ENCODE measurements at regions not wholly inside any gene's neighbourhood (a gene's known extent, or its start where the extent isn't known, plus 50 kb on each side); places are given as distances from the start of the nearest gene placed in this dataset.
"Not testable (repeated sequence)": the region's sequence is repeated elsewhere in the genome, so short reads cannot be mapped to it uniquely, and the experiment has no call there.

DNA sequence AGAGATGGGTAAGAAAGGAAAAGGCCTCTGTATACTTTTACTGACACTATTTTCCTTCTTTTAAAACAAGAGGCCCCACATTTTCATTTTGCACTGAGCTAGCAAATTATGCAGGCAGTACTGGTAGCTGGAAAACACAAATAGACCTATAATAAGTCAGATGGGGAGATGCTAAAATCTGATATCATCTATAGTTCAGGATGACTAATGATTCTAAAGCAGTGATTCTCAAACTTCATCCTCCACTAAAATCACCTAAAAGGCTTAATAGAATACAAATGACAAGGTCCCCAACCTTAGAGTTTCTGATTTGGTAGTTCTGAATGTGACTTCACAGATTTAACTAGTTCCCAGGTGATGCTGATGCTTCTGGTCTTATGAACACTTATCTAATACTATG lies 247.3 kb upstream of the DIPK2B start:
- Mint-ChIP-seq H3K27me3 (peaks cover 2% of the 10 kb centered on the region), H3K4me3 (no peak overlapping the region), H3K27ac (no peak overlapping the region), H3K4me1 (peaks cover 5% of the 10 kb centered on the region), H3K36me3 (ENCODE audit: low read depth) (no peaks in the 10 kb centered on the region), H3K9me3 (no peaks in the 10 kb centered on the region)
- POLR2A ChIA-PET, result no interaction called here
- CTCF ChIA-PET, result no interaction called here
- no peak for DNase-seq

DNA sequence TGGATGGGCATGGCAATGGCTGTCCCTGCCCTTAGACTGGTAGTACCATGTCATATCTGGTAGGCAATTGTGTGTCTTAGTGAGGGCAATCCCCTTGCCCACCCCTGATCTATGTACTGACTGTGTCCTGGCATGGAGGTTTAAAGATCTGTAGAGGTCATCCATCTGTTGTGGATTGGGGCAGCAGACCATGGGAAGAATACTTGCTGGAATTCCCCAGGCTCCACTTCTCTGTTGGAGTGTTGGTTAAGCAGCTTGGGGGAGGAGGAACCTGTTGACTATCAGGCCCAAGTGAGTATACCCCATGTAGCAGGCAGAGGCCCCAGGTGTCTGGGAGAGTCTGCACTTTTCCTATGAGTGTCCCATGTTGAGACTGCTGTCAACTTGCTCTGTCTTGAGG lies 246.7 kb upstream of the DIPK2B start:
- no peak overlapping the region for H3K27ac Mint-ChIP-seq
- H3K4me1 Mint-ChIP-seq, result peaks cover 5% of the 10 kb centered on the region
- no peak for DNase-seq
- H3K9me3 Mint-ChIP-seq, result no peaks in the 10 kb centered on the region
- no peak overlapping the region for H3K4me3 Mint-ChIP-seq
- no peaks in the 10 kb centered on the region for H3K36me3 Mint-ChIP-seq (ENCODE audit: low read depth)
- POLR2A ChIA-PET, result no interaction called here
- H3K27me3 Mint-ChIP-seq, result peaks cover 2% of the 10 kb centered on the region
- CTCF ChIA-PET, result no interaction called here

DNA sequence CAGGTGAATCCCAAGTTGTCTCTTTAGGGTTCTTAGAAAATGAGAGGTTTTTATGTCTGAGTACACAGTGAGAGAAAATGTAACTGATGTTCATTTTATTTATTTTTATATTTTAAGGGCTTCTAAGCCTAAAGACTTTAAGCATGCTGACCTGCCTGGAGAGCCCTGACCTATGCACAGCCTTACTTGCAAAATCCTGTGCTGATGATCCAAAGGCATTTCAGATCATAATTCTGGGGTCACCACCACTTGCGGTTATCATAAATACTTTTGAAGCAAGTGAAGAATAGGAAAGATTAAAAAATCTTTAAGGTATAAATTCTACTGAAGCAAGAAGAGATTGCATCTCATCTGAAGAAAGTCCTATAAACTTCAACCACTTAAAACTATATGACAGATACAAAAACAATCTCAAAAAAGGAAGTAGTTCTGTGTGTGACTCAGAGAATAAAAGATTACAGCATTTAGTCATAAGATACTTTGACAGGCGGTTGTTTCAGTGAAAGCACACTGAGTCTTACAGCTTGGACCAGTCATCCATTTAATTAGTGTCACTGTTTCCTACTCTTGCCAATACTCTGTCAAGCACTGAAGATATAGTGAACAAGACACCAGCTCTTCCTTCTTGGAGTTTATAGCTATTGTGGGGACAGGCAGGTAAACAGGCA lies 245.2 kb upstream of the DIPK2B start:
- no peak overlapping the region for H3K4me3 Mint-ChIP-seq
- no peaks in the 10 kb centered on the region for H3K27me3 Mint-ChIP-seq
- H3K36me3 Mint-ChIP-seq (ENCODE audit: low read depth), result no peaks in the 10 kb centered on the region
- H3K27ac Mint-ChIP-seq, result no peak overlapping the region
- no peak for DNase-seq
- CTCF ChIA-PET, result interaction anchor here (0.6 kb wide), 1 partner anchor 1053 kb away, joined by 3 read pairs; no protein-coding TSS in a partner anchor
- POLR2A ChIA-PET, result no interaction called here
- peaks cover 5% of the 10 kb centered on the region for H3K4me1 Mint-ChIP-seq
- no peaks in the 10 kb centered on the region for H3K9me3 Mint-ChIP-seq

DNA sequence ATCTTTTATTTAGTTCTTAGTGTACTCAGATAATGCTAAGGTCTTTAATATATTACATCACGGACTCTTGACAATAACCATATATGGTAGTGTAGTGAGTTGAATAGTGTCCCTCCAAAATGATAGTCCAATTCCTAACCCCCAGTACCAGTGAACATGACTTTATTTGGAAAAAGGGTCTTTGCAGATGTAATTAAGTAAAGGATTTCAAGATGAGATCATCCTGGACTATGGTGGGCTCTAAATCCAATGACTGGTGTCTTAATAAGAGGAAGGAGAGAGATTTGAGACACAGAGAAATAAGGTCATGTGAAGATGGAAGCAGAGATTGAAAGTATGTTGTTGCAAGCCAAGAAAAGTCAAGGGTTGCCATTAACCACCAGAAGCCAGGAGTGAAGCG lies 236.5 kb upstream of the DIPK2B start:
- H3K27ac Mint-ChIP-seq, result no peak overlapping the region
- no peaks in the 10 kb centered on the region for H3K9me3 Mint-ChIP-seq
- DNase-seq, result no peak
- no peaks in the 10 kb centered on the region for H3K36me3 Mint-ChIP-seq (ENCODE audit: low read depth)
- H3K4me1 Mint-ChIP-seq, result no peaks in the 10 kb centered on the region
- H3K27me3 Mint-ChIP-seq, result no peaks in the 10 kb centered on the region
- ChIA-PET CTCF (no interaction called here), POLR2A (no interaction called here)
- H3K4me3 Mint-ChIP-seq, result no peak overlapping the region

DNA sequence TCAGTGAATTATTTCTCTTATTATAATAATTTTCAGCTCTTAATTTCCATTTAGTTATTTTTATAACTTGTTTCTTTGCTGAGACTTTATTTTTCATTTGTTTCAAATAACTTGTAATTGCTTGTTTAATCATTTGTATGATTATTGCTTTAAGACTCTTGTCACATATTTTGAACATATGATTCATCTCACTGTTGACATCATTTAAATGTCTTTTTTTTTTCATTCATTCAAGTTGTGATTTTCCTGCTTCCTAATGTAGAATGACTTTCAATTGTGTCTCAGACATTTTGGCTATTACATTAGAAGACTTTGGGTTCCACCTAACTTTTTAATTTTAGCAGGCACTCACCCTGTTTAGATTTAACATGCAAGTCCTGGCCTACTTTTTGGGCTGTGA lies 234.8 kb upstream of the DIPK2B start:
- Mint-ChIP-seq H3K4me1 (no peaks in the 10 kb centered on the region), H3K36me3 (ENCODE audit: low read depth) (no peaks in the 10 kb centered on the region), H3K9me3 (no peaks in the 10 kb centered on the region), H3K27ac (no peak overlapping the region), H3K4me3 (no peak overlapping the region), H3K27me3 (no peaks in the 10 kb centered on the region)
- POLR2A ChIA-PET, result no interaction called here
- CTCF ChIA-PET, result no interaction called here
- no peak for DNase-seq

DNA sequence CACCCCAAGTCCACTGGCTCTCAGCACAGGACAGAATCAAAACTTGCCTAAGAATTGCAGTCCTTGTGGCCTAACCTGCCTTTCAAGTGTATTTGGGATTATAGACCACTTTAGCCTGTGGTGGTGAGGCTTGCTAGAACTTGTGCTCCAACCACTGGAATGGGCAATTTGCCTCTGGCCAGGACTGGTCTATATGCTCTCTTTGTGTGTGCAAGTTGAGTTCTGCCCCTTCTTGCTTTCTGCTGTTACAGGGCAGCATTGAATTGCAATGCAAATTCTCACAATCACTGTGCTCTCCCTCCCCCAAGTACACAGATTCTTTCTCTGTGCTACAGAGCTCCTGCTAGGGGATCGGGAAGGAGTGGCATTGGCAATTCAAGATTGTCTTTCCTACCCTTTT lies 233.6 kb upstream of the DIPK2B start:
- ChIA-PET POLR2A (no interaction called here), CTCF (interaction anchor here (0.6 kb wide), 1 partner anchor 81 kb away, joined by 4 read pairs; no protein-coding TSS in a partner anchor)
- DNase-seq, result no peak
- Mint-ChIP-seq H3K27ac (no peak overlapping the region), H3K36me3 (ENCODE audit: low read depth) (no peaks in the 10 kb centered on the region), H3K4me3 (no peak overlapping the region), H3K27me3 (no peaks in the 10 kb centered on the region), H3K9me3 (no peaks in the 10 kb centered on the region), H3K4me1 (no peaks in the 10 kb centered on the region)

DNA sequence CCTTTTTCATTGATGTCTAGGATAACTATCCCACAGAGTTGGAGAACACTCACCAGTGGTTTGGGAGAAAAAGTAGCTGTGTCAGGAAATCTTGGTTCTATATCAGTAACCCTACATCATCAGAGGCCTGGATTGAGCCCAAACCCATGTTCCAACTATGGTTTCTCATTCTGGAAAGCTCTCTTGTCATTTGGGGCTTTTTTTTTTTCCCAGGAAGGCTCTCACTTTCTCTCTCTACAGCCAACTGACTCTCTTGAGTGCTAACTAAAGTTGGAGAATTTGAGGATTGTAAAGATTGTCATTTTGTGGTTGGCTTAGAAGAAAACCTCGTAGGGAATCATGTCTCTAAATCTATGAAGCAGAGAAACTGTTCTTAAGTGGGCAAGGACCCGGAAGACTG lies 228.2 kb upstream of the DIPK2B start:
- no peak for DNase-seq
- H3K36me3 Mint-ChIP-seq (ENCODE audit: low read depth), result no peaks in the 10 kb centered on the region
- POLR2A ChIA-PET, result no interaction called here
- no peaks in the 10 kb centered on the region for H3K9me3 Mint-ChIP-seq
- H3K27ac Mint-ChIP-seq, result no peak overlapping the region
- peaks cover 6% of the 10 kb centered on the region for H3K27me3 Mint-ChIP-seq
- H3K4me1 Mint-ChIP-seq, result no peaks in the 10 kb centered on the region
- CTCF ChIA-PET, result no interaction called here
- H3K4me3 Mint-ChIP-seq, result no peak overlapping the region

DNA sequence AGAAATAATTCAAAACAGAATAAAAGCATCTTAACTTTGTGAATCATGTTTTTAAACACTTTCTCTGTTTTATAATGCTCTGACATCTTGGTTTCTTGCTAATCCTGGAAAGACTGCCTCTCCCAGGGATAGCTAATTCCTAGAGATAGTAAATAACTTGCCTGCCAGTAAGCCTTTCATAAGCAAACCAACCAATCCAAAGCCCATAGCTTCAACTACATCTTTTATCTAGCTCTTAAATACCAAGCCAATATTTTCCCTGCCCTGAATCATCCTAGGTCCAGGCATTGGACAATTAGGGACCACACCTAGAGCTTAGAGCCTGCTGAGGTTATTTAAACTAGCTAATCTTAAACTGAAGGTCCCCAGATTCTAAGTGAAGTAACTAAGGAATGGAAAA lies 223.7 kb upstream of the DIPK2B start:
- POLR2A ChIA-PET, result no interaction called here
- CTCF ChIA-PET, result interaction anchor here (1.1 kb wide), 1 partner anchor 14 kb away, joined by 3 read pairs; no protein-coding TSS in a partner anchor

DNA sequence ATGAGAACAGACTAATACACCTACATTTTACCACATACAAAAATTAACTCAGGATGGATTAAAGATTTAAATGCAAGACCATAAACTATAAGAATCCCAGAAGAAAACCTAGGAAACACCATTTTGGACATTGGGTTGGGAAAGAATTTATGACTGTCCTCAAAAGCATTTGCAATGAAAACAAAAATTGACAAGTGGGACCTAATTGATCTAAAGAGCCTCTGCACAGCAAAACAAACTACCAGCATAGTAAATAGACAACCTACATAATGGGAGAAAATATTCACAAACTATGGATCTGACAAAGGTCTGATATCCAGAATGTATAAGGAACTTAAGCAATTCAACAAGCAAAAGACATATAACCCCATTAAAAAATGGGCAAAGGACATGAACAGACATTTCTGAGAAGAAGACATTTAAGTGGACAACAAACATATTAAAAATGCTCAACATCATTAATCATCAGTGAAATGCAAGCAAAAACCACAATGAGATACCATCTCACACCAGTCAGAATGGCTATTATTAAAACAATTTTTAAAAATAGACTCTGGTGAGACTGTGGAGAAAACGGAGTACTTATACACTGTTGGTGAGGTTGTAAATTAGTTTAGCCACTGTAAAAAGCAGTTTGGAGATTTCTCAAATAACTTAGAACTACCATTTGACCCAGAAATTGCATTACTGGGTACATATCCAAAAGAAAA lies 221.7 kb upstream of the DIPK2B start:
- ChIA-PET CTCF (no interaction called here), POLR2A (no interaction called here)
- H3K36me3 Mint-ChIP-seq (ENCODE audit: low read depth), result no peaks in the 10 kb centered on the region
- no peak overlapping the region for H3K4me3 Mint-ChIP-seq
- peaks cover 9% of the 10 kb centered on the region for H3K27me3 Mint-ChIP-seq
- H3K9me3 Mint-ChIP-seq, result no peaks in the 10 kb centered on the region
- no peak overlapping the region for H3K27ac Mint-ChIP-seq
- no peaks in the 10 kb centered on the region for H3K4me1 Mint-ChIP-seq
- no peak for DNase-seq

More for the DNA sequence above, 223.7 kb upstream of the DIPK2B start:
- no peak for DNase-seq
- Mint-ChIP-seq H3K9me3 (no peaks in the 10 kb centered on the region), H3K27ac (no peak overlapping the region), H3K4me3 (no peak overlapping the region), H3K36me3 (ENCODE audit: low read depth) (no peaks in the 10 kb centered on the region), H3K27me3 (peaks cover 8% of the 10 kb centered on the region), H3K4me1 (no peaks in the 10 kb centered on the region)

DNA sequence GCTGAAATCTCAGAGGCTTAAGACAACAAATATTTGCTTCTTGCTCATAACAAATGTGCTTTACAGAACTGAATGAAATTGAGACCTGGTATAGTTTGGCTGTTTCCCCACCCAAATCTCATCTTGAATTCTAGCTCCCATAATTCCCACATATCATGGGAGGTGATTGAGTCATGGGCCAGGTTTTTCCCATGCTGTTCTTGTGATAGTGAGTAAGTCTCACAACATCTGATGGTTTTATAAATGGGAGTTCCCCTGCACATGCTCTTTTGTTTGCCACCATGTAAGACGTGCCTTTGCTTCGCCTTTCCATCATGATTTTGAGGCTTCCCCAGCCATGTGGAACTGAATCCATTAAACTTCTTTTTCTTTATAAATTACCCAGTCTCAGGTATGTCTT lies 221.1 kb upstream of the DIPK2B start:
- Mint-ChIP-seq H3K36me3 (ENCODE audit: low read depth) (no peaks in the 10 kb centered on the region), H3K27me3 (peaks cover 11% of the 10 kb centered on the region), H3K9me3 (no peaks in the 10 kb centered on the region), H3K27ac (no peak overlapping the region), H3K4me1 (no peaks in the 10 kb centered on the region), H3K4me3 (no peak overlapping the region)
- DNase-seq, result no peak
- POLR2A ChIA-PET, result no interaction called here
- CTCF ChIA-PET, result no interaction called here

DNA sequence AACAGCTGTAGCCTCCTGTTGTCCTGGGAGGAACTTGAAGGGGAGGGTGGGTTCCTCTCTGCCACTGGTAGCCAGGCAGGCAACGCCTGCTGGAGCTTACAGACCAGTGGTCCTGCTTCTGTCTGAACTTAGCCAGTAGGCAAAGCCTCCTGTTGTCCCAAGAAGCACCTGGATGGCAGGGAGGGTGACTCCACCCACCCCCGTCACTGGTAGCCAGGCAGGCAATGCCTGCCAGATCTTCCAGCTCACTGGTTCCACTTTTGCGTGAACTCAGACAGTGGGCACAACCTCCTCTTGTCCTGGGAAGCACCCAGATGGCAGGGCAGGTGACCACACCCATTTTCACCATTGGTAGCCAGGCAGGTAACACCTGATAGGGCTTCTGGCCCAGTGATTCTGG lies 203.5 kb upstream of the DIPK2B start:
- Mint-ChIP-seq H3K36me3 (ENCODE audit: low read depth) (no peaks in the 10 kb centered on the region), H3K27me3 (no peaks in the 10 kb centered on the region), H3K9me3 (peaks cover 2% of the 10 kb centered on the region), H3K4me1 (peaks cover 12% of the 10 kb centered on the region), H3K4me3 (no peak overlapping the region), H3K27ac (no peak overlapping the region)
- ChIA-PET POLR2A (no interaction called here), CTCF (no interaction called here)
- DNase-seq, result no peak

DNA sequence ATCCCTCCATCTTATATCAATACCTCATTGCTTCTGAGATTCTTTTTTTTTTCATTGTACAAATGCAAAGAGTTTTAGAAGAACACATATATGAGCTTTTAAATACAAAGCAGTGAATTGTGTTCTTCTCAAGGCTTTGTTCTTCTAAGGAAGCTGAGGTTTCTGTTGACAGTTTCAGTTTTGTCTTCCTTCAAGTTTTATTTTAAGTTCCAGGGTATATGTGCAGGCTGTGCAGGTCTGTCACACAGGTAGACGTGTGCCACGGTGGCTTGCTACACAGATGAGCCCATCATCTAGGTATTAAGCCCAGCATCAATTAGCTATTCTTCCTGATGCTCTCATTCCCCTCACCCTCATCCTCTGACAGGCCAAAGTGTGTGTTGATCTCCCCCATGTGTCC lies 201.2 kb upstream of the DIPK2B start:
- Mint-ChIP-seq H3K36me3 (ENCODE audit: low read depth) (peaks cover 4% of the 10 kb centered on the region), H3K4me1 (peaks cover 21% of the 10 kb centered on the region), H3K27ac (no peak overlapping the region), H3K27me3 (no peaks in the 10 kb centered on the region), H3K4me3 (no peak overlapping the region), H3K9me3 (peaks cover 2% of the 10 kb centered on the region)
- CTCF ChIA-PET, result no interaction called here
- POLR2A ChIA-PET, result no interaction called here
- DNase-seq, result no peak

DNA sequence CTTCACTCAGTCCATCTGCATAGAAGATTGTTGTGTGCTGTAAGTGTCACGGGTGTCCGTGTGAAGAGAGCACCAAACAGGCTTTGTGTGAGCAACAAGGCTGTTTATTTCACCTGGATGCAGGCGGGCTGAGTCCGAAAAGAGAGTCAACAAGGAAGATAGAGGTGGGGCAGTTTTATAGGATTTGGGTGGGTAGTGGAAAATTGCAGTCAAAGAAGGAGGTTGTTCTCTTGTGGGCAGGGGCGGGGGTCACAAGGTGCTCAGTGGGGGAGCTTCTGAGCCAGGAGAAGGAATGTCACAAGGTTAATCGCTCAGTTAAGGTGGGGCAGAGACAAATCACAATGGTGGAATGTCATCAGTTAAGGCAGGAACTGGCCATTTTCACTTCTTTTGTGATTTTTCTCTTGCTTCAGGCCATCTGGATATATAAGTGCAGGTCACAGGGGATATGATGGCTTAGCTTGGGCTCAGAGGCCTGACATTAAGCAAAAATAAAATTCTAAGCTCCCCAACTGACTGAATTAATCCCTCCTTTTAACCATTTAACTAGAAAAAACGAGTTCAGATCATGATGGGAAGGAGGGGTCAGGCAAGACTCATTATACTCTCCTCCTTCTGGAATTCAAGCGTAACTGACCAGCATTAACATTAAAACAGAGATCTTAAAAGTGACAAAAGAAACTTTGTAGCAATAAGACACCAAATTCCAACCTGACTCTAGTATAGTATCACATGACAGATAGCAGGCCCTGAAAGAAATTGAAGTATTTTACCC lies 200.5 kb upstream of the DIPK2B start:
- H3K27me3 Mint-ChIP-seq; CTCF ChIA-PET; POLR2A ChIA-PET; H3K9me3 Mint-ChIP-seq; H3K36me3 Mint-ChIP-seq (ENCODE audit: low read depth); H3K27ac Mint-ChIP-seq; H3K4me3 Mint-ChIP-seq; DNase-seq: not testable (repeated sequence)
- H3K4me1 Mint-ChIP-seq, result peaks cover 21% of the 10 kb centered on the region
